AG04449 (cell line): ENCODE measurements at regions not wholly inside any gene's neighbourhood (a gene's known extent, or its start where the extent isn't known, plus 50 kb on each side); places are given as distances from the start of the nearest gene placed in this dataset.

ENCODE experiments used
- CTCF ChIA-PET: fragments of 350-600 bp; formaldehyde crosslinking; extraction: SDS; loops from one replicate; lab custom pipeline; 2021; ENCODE audit warnings: antibody characterized with exemption; lab: Yijun Ruan, JAX
- POLR2A ChIA-PET: fragments of 400-600, 350-600 bp; formaldehyde crosslinking; extraction: SDS; loops from one replicate; lab custom pipeline; 2020; ENCODE audit warnings: antibody characterized with exemption, inconsistent platforms; lab: Yijun Ruan, JAX
- DNase-seq: peaks from one replicate; pipeline ENCODE4 v3.0.0-alpha.2; 2010; ENCODE audit warnings: low read depth, low spot score
- H3K4me3 ChIP-seq: 2 replicates; pipeline ENCODE4 v1.5.1; 2011; ENCODE audit warnings: low read depth, mild to moderate bottlenecking, control low read depth, low read length
- TF ChIP-seq, protein P1 (sequence below): IDR thresholded peaks from one replicate; pipeline ENCODE4 v1.5.1; 2011; ENCODE audit warnings: mild to moderate bottlenecking, moderate library complexity, low read length, control low read depth, inconsistent platforms; ENCODE audit not compliant: insufficient read depth; ENCODE audit errors: missing control alignments

DNA sequence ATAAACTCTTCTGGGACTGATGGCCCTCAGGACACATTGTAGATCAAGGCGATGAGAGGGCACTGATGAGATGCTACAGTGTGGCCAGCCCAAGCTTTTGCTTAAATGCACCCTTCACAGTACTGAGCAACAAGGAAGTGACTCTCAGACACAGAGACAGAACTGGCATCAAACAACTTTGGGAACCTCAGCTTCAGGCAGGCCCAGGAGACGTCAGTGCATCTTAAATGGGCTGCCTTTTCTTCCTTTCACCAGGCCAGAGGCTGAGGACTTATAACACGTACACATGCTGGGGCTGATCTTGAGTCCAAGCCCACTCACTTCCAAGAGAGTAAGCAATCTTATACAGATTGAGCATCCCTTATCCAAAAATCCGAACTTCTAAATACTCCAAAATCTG lies 386.1 kb upstream of the C16orf82 start:
- TF ChIP-seq, protein P1, sequence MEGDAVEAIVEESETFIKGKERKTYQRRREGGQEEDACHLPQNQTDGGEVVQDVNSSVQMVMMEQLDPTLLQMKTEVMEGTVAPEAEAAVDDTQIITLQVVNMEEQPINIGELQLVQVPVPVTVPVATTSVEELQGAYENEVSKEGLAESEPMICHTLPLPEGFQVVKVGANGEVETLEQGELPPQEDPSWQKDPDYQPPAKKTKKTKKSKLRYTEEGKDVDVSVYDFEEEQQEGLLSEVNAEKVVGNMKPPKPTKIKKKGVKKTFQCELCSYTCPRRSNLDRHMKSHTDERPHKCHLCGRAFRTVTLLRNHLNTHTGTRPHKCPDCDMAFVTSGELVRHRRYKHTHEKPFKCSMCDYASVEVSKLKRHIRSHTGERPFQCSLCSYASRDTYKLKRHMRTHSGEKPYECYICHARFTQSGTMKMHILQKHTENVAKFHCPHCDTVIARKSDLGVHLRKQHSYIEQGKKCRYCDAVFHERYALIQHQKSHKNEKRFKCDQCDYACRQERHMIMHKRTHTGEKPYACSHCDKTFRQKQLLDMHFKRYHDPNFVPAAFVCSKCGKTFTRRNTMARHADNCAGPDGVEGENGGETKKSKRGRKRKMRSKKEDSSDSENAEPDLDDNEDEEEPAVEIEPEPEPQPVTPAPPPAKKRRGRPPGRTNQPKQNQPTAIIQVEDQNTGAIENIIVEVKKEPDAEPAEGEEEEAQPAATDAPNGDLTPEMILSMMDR: no peak
- CTCF ChIA-PET: no interaction called here
- H3K4me3 ChIP-seq: no peak overlapping the region
- no peak for DNase-seq
- POLR2A ChIA-PET: no interaction called here

DNA sequence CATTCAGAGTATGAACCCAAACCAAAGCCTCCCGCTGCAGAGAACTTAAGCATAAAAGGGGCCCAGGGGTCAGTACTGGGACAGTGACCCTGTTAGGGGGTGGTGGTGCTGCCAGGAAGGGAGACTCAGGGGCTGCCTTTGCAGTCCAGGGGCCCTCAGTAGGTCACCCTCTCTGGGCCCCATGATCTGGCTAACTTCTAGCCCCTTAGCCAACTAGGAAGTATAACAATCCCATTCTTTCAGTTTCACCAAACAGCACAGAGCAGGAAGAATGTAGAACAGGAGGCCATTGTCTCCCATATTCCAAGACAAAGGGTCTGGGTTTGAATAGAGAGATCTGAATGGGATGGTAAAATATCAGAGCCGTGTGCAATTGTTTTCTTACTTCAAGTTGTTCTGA lies 378.6 kb upstream of the C16orf82 start:
- H3K4me3 ChIP-seq: no peak overlapping the region
- CTCF ChIA-PET: no interaction called here
- no peak for DNase-seq
- POLR2A ChIA-PET: no interaction called here
- TF ChIP-seq, protein P1: no peak

DNA sequence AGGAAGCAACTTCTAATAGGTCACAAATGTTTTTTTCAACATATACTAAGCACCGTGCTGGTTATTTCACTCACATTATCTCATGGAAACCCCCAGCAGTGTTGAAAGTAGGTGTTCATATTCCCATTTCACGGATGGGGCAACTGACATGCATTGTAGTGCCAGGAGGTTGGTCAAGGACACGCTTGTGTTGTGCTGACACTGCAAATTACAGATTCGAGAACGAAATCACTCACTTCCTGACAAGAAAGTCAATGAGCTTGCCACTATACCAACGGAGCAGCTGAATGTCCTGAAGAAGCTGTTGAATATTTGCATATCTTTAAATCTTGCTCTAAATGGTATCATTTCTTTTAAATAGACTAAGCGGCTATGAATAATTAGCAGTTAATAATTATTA lies 378.0 kb upstream of the C16orf82 start:
- H3K4me3 ChIP-seq: no peak overlapping the region
- CTCF ChIA-PET: no interaction called here
- POLR2A ChIA-PET: no interaction called here
- TF ChIP-seq, protein P1: no peak
- no peak for DNase-seq

DNA sequence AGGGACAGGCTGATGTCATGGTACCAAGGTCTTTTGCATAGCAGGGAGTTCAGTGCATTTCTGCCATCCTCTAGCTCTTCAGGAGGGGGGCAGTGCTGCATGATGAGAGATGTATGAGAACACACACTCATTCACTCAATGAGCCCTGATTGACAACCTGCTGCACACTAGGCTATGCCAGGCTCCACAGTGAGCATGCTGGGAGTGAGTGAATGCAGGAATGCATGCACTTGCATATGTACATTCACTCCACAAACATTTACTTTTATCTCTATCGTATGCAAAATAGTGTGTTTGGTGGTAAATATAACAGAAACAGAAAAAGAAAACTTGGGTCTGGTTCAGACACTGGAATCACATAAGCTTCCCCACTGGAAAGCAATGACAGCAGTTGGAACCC lies 374.1 kb upstream of the C16orf82 start:
- H3K4me3 ChIP-seq: no peak overlapping the region
- no peak for DNase-seq
- ChIA-PET CTCF (no interaction called here), POLR2A (no interaction called here)
- TF ChIP-seq, protein P1: no peak

DNA sequence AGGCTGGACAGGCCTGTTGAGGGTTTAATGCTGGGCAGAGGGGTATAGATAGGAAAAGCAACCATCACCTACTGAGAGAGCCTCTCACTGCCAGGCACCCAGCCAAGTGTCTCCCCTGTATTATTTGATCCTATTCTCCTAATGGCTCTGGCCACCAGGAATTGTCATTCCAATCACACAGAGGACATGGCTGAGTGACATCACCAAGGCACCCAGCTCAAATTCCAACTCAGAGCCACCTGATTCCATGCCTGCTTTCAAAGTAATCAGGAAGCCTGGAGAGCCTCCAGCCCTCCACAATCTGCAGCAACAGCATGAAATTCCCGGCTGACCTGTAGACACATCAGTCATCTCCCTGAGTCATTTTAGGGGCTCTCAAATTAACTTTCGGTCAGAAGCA lies 368.9 kb upstream of the C16orf82 start:
- POLR2A ChIA-PET: no interaction called here
- DNase-seq: no peak
- TF ChIP-seq, protein P1: no peak
- H3K4me3 ChIP-seq: no peak overlapping the region
- CTCF ChIA-PET: no interaction called here

DNA sequence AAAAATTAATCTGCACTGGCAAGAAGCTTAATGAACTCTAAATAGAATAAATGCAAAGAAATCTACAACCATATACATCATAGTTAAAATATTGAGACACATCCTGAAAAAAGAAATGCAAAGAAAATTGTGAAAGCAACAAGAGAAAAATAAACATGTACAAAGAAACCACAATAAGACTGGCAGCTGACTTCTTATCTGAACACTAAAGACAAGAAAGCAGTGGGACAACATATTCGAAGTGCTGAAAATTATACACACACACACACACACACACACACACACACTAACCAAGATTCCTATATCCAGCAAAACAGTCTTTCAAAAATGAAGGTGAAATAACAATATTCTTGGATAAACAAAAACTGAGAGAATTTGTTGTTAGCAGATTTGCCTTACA lies 366.5 kb upstream of the C16orf82 start:
- H3K4me3 ChIP-seq: no peak overlapping the region
- TF ChIP-seq, protein P1: no peak
- POLR2A ChIA-PET: no interaction called here
- no peak for DNase-seq
- CTCF ChIA-PET: no interaction called here
